HCT116 (cell line): ENCODE measurements at regions not wholly inside any gene's neighbourhood (a gene's known extent, or its start where the extent isn't known, plus 50 kb on each side); places are given as distances from the start of the nearest gene placed in this dataset.

Experiments
- ATAC-seq: fragments of 200-7000 bp; cut with Tn5 transposase; 2 replicates; pipeline ENCODE4 v1.9.1; 2020; ENCODE audit warnings: mild to moderate bottlenecking, moderate library complexity
- BruUV-seq: library from RNA; stranded (reverse); fragments of 400-500 nt; replicated peaks from 2 replicates; lab custom pipeline; 2021; lab: Mats Ljungman, UMichigan
- CTCF ChIA-PET: fragments of 300-600 bp; sonication (Branson Sonifier 250); formaldehyde crosslinking; loops from one replicate; lab custom pipeline; 2021; ENCODE audit warnings: antibody characterized with exemption; lab: Charles Lee
- POLR2A ChIA-PET: fragments of 300-600, 350-600 bp; sonication (Branson Sonifier 250); formaldehyde crosslinking; loops from one replicate; lab custom pipeline; 2021; ENCODE audit warnings: antibody characterized with exemption; lab: Charles Lee
- RAD21 ChIA-PET, 2 experiments: fragments of 300-600 bp; sonication (Branson Sonifier 250); formaldehyde crosslinking; loops; one replicate each; lab custom pipeline; 2023; ENCODE audit warnings: low total read pairs in 2 of 2; ENCODE audit not compliant: uncharacterized antibody in 2 of 2, unreplicated experiment in 2 of 2, low non-redundant PET in 1 of 2; lab: Charles Lee
- DNase-seq: peaks from one replicate; pipeline ENCODE4 v3.0.0-alpha.2; 2010; ENCODE audit warnings: low read depth, low spot score
- H2AFZ ChIP-seq: fragments of 200-600 bp; shearing (Covaris generic), sonication (generic); 2 replicates; pipeline ENCODE4 v1.6.1; 2017; ENCODE audit warnings: low read depth, mixed run types, mixed read lengths, antibody characterized with exemption, low read length; ENCODE audit not compliant: poor library complexity, severe bottlenecking
- H3K27ac ChIP-seq: 2 replicates; pipeline ENCODE4 v1.5.1; 2012; ENCODE audit warnings: low read depth, low read length
- H3K27me3 ChIP-seq: fragments of 200-600 bp; sonication (generic); 2 replicates; pipeline ENCODE4 v1.6.1; 2016; ENCODE audit warnings: mixed run types, low read length, mixed read lengths; ENCODE audit not compliant: insufficient read depth
- H3K36me3 ChIP-seq, 2 experiments: fragments of 200-500 bp in 1 of 2; fragments of 200-600 bp in 1 of 2; sonication (Bioruptor generic) in 1 of 2; sonication (generic) in 1 of 2; 2 replicates each; pipeline versions ENCODE4 v1.5.1 to v1.6.1; 2014 to 2016; ENCODE audit warnings: low read length in 2 of 2, inconsistent platforms in 1 of 2, mixed read lengths in 1 of 2, mixed run types in 1 of 2; ENCODE audit not compliant: insufficient read depth in 2 of 2, control insufficient read depth in 1 of 2
- H3K4me1 ChIP-seq, 2 experiments: fragments of 200-600 bp in 1 of 2; sonication (generic) in 1 of 2; 2 replicates each; pipeline versions ENCODE4 v1.5.1 to v1.6.1; 2012 to 2017; ENCODE audit warnings: low read length in 2 of 2, inconsistent platforms in 1 of 2, mild to moderate bottlenecking in 1 of 2, mixed read lengths in 1 of 2, mixed run types in 1 of 2, moderate library complexity in 1 of 2; ENCODE audit not compliant: insufficient read depth in 2 of 2, control insufficient read depth in 1 of 2
- H3K4me2 ChIP-seq: fragments of 200-600 bp; sonication (generic); 2 replicates; pipeline ENCODE4 v1.6.1; 2017; ENCODE audit warnings: mixed run types, low read length, mixed read lengths
- H3K4me3 ChIP-seq, 2 experiments: fragments of 200-600 bp in 1 of 2; sonication (generic) in 1 of 2; replicated peaks in 1 of 2; 2 replicates each; pipeline ENCODE4 v1.5.1; 2011 to 2016; ENCODE audit warnings: low read length in 2 of 2, control low read depth in 1 of 2, low read depth in 1 of 2, mild to moderate bottlenecking in 1 of 2, mixed read lengths in 1 of 2, mixed run types in 1 of 2
- H3K79me2 ChIP-seq: fragments of 200-600 bp; sonication (generic); 2 replicates; pipeline ENCODE4 v1.6.1; 2017; ENCODE audit warnings: mild to moderate bottlenecking, mixed run types, low read length, moderate library complexity, mixed read lengths; ENCODE audit not compliant: insufficient read depth
- H3K9ac ChIP-seq: fragments of 200-600 bp; sonication (generic); 2 replicates; pipeline ENCODE4 v1.6.1; 2016; ENCODE audit warnings: low read length, mixed read lengths
- H3K9me2 ChIP-seq: fragments of 200-600 bp; sonication (generic), shearing (Covaris generic); 2 replicates; pipeline ENCODE4 v1.6.1; 2017; ENCODE audit warnings: mixed run types, mild to moderate bottlenecking, moderate library complexity; ENCODE audit not compliant: insufficient read depth
- H3K9me3 ChIP-seq, 2 experiments: fragments of 200-500 bp in 1 of 2; fragments of 200-600 bp in 1 of 2; sonication (Bioruptor generic) in 1 of 2; sonication (generic) in 1 of 2; 2 replicates each; pipeline ENCODE4 v1.6.1; 2014 to 2017; ENCODE audit warnings: low read length in 2 of 2, mixed read lengths in 2 of 2, inconsistent platforms in 1 of 2, low read depth in 1 of 2, mild to moderate bottlenecking in 1 of 2, mixed run types in 1 of 2, moderate library complexity in 1 of 2; ENCODE audit not compliant: control insufficient read depth in 1 of 2, insufficient read depth in 1 of 2
- H4K20me1 ChIP-seq: fragments of 200-600 bp; sonication (generic), shearing (Covaris generic); 2 replicates; pipeline ENCODE4 v1.6.1; 2017; ENCODE audit warnings: mixed run types, mild to moderate bottlenecking, moderate library complexity; ENCODE audit not compliant: insufficient read depth
- ATF3 ChIP-seq: IDR thresholded peaks from 2 replicates; pipeline ENCODE4 v1.6.1; 2012
- CBX3 ChIP-seq: IDR thresholded peaks from 2 replicates; pipeline ENCODE4 v1.6.1; 2012; ENCODE audit warnings: low read depth
- CEBPB ChIP-seq: IDR thresholded peaks from 2 replicates; pipeline ENCODE4 v1.6.1; 2012; ENCODE audit warnings: low read depth
- EGR1 ChIP-seq: IDR thresholded peaks from 2 replicates; pipeline ENCODE4 v1.6.1; 2012; ENCODE audit warnings: low read depth
- EZH2phosphoT487 ChIP-seq: fragments of 200-600 bp; IDR thresholded peaks from 2 replicates; pipeline ENCODE4 v1.6.1; 2018; ENCODE audit warnings: antibody characterized with exemption, borderline replicate concordance
- FOSL1 ChIP-seq: IDR thresholded peaks from 2 replicates; pipeline ENCODE4 v1.6.1; 2012; ENCODE audit warnings: low read depth
- POLR2A ChIP-seq: IDR thresholded peaks from 2 replicates; pipeline ENCODE4 v1.7.0; 2011; ENCODE audit warnings: borderline replicate concordance; ENCODE audit not compliant: insufficient read depth, insufficient read length; ENCODE audit errors: extremely low read depth
- POLR2AphosphoS5 ChIP-seq: IDR thresholded peaks from 2 replicates; pipeline ENCODE4 v1.6.1; 2011; ENCODE audit warnings: mild to moderate bottlenecking, low read depth, low read length, moderate library complexity
- RAD21 ChIP-seq: IDR thresholded peaks from 2 replicates; pipeline ENCODE4 v1.6.1; 2012; ENCODE audit warnings: low read depth, mild to moderate bottlenecking
- REST ChIP-seq: IDR thresholded peaks from 2 replicates; pipeline ENCODE4 v1.6.1; 2012; ENCODE audit warnings: low read depth
- SP1 ChIP-seq: IDR thresholded peaks from 2 replicates; pipeline ENCODE4 v1.6.1; 2012; ENCODE audit warnings: low read depth
- SRF ChIP-seq: IDR thresholded peaks from 2 replicates; pipeline ENCODE4 v1.6.1; 2012; ENCODE audit warnings: low read depth
- TCF7L2 ChIP-seq: IDR thresholded peaks from 2 replicates; pipeline ENCODE4 v1.7.0; 2011; ENCODE audit warnings: borderline replicate concordance, inconsistent platforms; ENCODE audit not compliant: insufficient read depth, insufficient read length; ENCODE audit errors: extremely low read depth
- YY1 ChIP-seq: IDR thresholded peaks from 2 replicates; pipeline ENCODE4 v1.6.1; 2011; ENCODE audit warnings: low read length, low read depth, moderate library complexity, mild to moderate bottlenecking; ENCODE audit not compliant: insufficient replicate concordance; ENCODE audit errors: extremely low read depth
- ZFX ChIP-seq: fragments of 450-650 bp; IDR thresholded peaks from 2 replicates; pipeline ENCODE4 v1.6.1; 2017
- intact Hi-C: fragments of 100-400 bp; cut with micrococcal nuclease; formaldehyde crosslinking; loops from 2 replicates; pipeline ENCODE4 v1.10.0; 2022
- TF ChIP-seq, protein P1 (sequence below), 3 experiments: fragments of 200-600 bp in 1 of 3; sonication (generic) in 1 of 3; IDR thresholded peaks in 2 of 3; conservative IDR thresholded peaks in 1 of 3; 2 replicates each; pipeline ENCODE4 v1.5.1; 2012 to 2017; ENCODE audit warnings: low read depth in 2 of 3, low read length in 2 of 3, antibody characterized with exemption in 1 of 3, borderline replicate concordance in 1 of 3, control low read depth in 1 of 3, mild to moderate bottlenecking in 1 of 3, mixed read lengths in 1 of 3, mixed run types in 1 of 3, moderate library complexity in 1 of 3; ENCODE audit not compliant: insufficient read depth in 1 of 3

DNA sequence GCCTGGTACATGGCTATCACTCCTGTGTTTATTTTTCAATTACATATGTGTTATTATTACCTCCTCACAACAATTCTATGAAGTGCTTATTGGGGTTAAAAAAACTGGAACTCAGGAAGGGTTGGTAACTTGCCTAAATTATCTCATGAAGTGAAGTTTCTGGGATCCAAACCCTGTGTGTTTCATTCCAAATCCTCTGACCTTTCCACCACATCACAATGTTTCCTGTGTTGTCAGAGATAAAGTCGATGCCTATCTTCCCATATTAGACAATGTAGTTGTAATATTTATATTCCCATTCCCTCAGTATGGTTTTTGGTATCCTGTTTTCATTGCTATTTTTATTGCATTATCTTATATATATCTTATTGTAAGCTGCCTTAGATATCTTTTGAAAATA lies 269.1 kb upstream of the CFAP20DC start:
- ATAC-seq, result no peak
- intact Hi-C loops, result no loop called here
- TF ChIP-seq EZH2phosphoT487 (no peak), SP1 (no peak), FOSL1 (no peak), YY1 (no peak), CEBPB (no peak)

GRCh38 chr3:59317386-59317785 lies 267.6 kb upstream of the CFAP20DC start:
- BruUV-seq, result no TSS peak
- TF ChIP-seq SRF (no peak), CEBPB (no peak), POLR2A (no peak), ZFX (no peak), RAD21 (no peak), CBX3 (no peak), FOSL1 (no peak), YY1 (no peak), SP1 (no peak), REST (no peak), EGR1 (no peak), ATF3 (no peak), TCF7L2 (no peak), POLR2AphosphoS5 (no peak)
- TF ChIP-seq, protein P1, sequence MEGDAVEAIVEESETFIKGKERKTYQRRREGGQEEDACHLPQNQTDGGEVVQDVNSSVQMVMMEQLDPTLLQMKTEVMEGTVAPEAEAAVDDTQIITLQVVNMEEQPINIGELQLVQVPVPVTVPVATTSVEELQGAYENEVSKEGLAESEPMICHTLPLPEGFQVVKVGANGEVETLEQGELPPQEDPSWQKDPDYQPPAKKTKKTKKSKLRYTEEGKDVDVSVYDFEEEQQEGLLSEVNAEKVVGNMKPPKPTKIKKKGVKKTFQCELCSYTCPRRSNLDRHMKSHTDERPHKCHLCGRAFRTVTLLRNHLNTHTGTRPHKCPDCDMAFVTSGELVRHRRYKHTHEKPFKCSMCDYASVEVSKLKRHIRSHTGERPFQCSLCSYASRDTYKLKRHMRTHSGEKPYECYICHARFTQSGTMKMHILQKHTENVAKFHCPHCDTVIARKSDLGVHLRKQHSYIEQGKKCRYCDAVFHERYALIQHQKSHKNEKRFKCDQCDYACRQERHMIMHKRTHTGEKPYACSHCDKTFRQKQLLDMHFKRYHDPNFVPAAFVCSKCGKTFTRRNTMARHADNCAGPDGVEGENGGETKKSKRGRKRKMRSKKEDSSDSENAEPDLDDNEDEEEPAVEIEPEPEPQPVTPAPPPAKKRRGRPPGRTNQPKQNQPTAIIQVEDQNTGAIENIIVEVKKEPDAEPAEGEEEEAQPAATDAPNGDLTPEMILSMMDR (IDR thresholded peaks at IDR 0.05 in 2 of 3, conservative IDR thresholded peaks at IDR 0.05 in 1 of 3; ENCODE audit: borderline replicate concordance in 1 of 3, insufficient read depth in 1 of 3, low read depth in 2 of 3, low read length in 2 of 3), result no peak

More for the DNA sequence above, 269.1 kb upstream of the CFAP20DC start:
- Histone ChIP-seq H3K9ac (no peak overlapping the region), H3K9me3 (no peaks in the 10 kb centered on the region), H2AFZ (no peak overlapping the region), H3K4me1 (no peaks in the 10 kb centered on the region), H3K27ac (no peak overlapping the region), H3K79me2 (no peaks in the 10 kb centered on the region), H3K9me2 (no peaks in the 10 kb centered on the region), H3K4me3 (no peak overlapping the region), H3K27me3 (no peaks in the 10 kb centered on the region), H3K36me3 (no peaks in the 10 kb centered on the region), H3K4me2 (no peak overlapping the region), H4K20me1 (no peaks in the 10 kb centered on the region)
- ChIA-PET RAD21 (no interaction called here), CTCF (no interaction called here), POLR2A (no interaction called here)
- no TSS peak for BruUV-seq
- no peak for DNase-seq

More at GRCh38 chr3:59317386-59317785, 267.6 kb upstream of the CFAP20DC start:
- no peaks in the 10 kb centered on the region for H3K9me3 ChIP-seq
- no peak overlapping the region for H3K4me3 ChIP-seq
- H3K9ac ChIP-seq, result no peak overlapping the region
- ChIA-PET RAD21 (interaction anchor here in 1 of 2 experiments (0.6 kb wide), 1 partner anchor 540 kb away, joined by 3 read pairs; no protein-coding TSS in a partner anchor), CTCF (interaction anchor here (1.0 kb wide), 1 partner anchor 9 kb away, joined by 3 read pairs; no protein-coding TSS in a partner anchor), POLR2A (no interaction called here)
- no peaks in the 10 kb centered on the region for H4K20me1 ChIP-seq
- DNase-seq (no peak), ATAC-seq (no peak)
- no peaks in the 10 kb centered on the region for H3K27me3 ChIP-seq
- no peaks in the 10 kb centered on the region for H3K79me2 ChIP-seq
- no peak overlapping the region for H3K27ac ChIP-seq
- no peaks in the 10 kb centered on the region for H3K36me3 ChIP-seq
- H3K9me2 ChIP-seq, result no peaks in the 10 kb centered on the region
- H3K4me2 ChIP-seq, result no peak overlapping the region
- H2AFZ ChIP-seq, result no peak overlapping the region
- no peaks in the 10 kb centered on the region for H3K4me1 ChIP-seq
- intact Hi-C loops, result no loop called here
